Astrocyte of the spinal cord (primary cell): ENCODE measurements at regions not wholly inside any gene's neighbourhood (a gene's known extent, or its start where the extent isn't known, plus 50 kb on each side); places are given as distances from the start of the nearest gene placed in this dataset.

Experiments used
- DNase-seq: peaks from one replicate; pipeline ENCODE4 v3.0.0; 2011; ENCODE audit warnings: low read depth, low spot score
- H3K4me3 ChIP-seq: 2 replicates; pipeline ENCODE4 v1.5.1; 2011; ENCODE audit warnings: low read depth, mild to moderate bottlenecking, low read length, moderate library complexity
- CTCF ChIP-seq: IDR thresholded peaks from 2 replicates; pipeline ENCODE4 v1.5.1; 2012; ENCODE audit warnings: low read depth, mild to moderate bottlenecking, low read length, inconsistent platforms
- in situ Hi-C: cut with HindIII; loops from 2 replicates; pipeline ENCODE4 v1.10.0; 2017; ENCODE audit warnings: low sequenced_read_pairs

- no peak for TF ChIP-seq CTCF
- no peak overlapping the region for H3K4me3 ChIP-seq
- DNase-seq = no peak
- in situ Hi-C loops = no loop called here
Measured at GRCh38 chr10:128405450-128405849, 279.2 kb upstream of the MKI67 start.

- in situ Hi-C loops = no loop called here
- TF ChIP-seq CTCF = no peak
- DNase-seq = no peak
- H3K4me3 ChIP-seq = no peak overlapping the region
Measured at GRCh38 chr10:128411643-128412042, 285.4 kb upstream of the MKI67 start.

GRCh38 chr10:128414568-128414967 is 288.3 kb upstream of the MKI67 start:
- in situ Hi-C loops = no loop called here
- no peak for DNase-seq
- no peak for TF ChIP-seq CTCF

GRCh38 chr10:128416231-128416630 is 290.0 kb upstream of the MKI67 start:
- no peak overlapping the region for H3K4me3 ChIP-seq
- DNase-seq = no peak
- in situ Hi-C loops = no loop called here
- no peak for TF ChIP-seq CTCF

More at GRCh38 chr10:128414568-128414967, 288.3 kb upstream of the MKI67 start:
- no peak overlapping the region for H3K4me3 ChIP-seq

- no peak for DNase-seq
- no peak overlapping the region for H3K4me3 ChIP-seq
- no peak for TF ChIP-seq CTCF
- in situ Hi-C loops = no loop called here
Measured at GRCh38 chr10:128417826-128418225, 291.6 kb upstream of the MKI67 start.

- in situ Hi-C loops = no loop called here
- no peak overlapping the region for H3K4me3 ChIP-seq
- no peak for TF ChIP-seq CTCF
- DNase-seq = no peak
Measured at GRCh38 chr10:128418819-128419218, 292.6 kb upstream of the MKI67 start.

GRCh38 chr10:128419466-128420019 is 293.3 kb upstream of the MKI67 start:
- TF ChIP-seq CTCF = no peak
- no peak for DNase-seq
- no peak overlapping the region for H3K4me3 ChIP-seq
- in situ Hi-C loops = no loop called here
